ENCODE measurements at regions not wholly inside any gene's neighbourhood (a gene's known extent, or its start where the extent isn't known, plus 50 kb on each side); places are given as distances from the start of the nearest gene placed in this dataset.
A peak's percentile ranks its signal among the peaks of the same experiment; 100 is the strongest.

GRCh38 chr12:105469211-105469610 lies 138.7 kb downstream of the C12orf75 start:
- H3K27me3 ChIP-seq (ENCODE audit: control insufficient read depth in 1 of 2, insufficient read depth in 1 of 2, low read length in 2 of 2) = peaks cover 0 to 31% of the 10 kb centered on the region in 2 experiments
- 81% methylated on average over 4 of the region's 5 CpGs for WGBS
- no peak overlapping the region for H3K4me2 ChIP-seq (ENCODE audit: low read length, poor library complexity, severe bottlenecking)
- H3K14ac ChIP-seq (ENCODE audit: low read length in 2 of 2) = no peak overlapping the region
- H2BK5ac ChIP-seq (ENCODE audit: low read depth, low read length, poor library complexity, severe bottlenecking) = no peak overlapping the region
- H3K4ac ChIP-seq (ENCODE audit: low read depth in 1 of 2, low read length in 2 of 2) = no peak overlapping the region
- H3K9ac ChIP-seq (ENCODE audit: low read length) = no peak overlapping the region
- no peak overlapping the region for H2AFZ ChIP-seq (ENCODE audit: low read depth, low read length)
- H3K27ac ChIP-seq (ENCODE audit: low read length, poor library complexity, severe bottlenecking) = no peak overlapping the region
- no peak overlapping the region for H3K18ac ChIP-seq (ENCODE audit: low read depth in 1 of 2, low read length in 2 of 2)
- H4K91ac ChIP-seq (ENCODE audit: low read length) = no peak overlapping the region
- H3K4me3 ChIP-seq (ENCODE audit: insufficient read depth in 1 of 2, low read depth in 1 of 2, low read length in 2 of 2) = no peak overlapping the region
- DNase-seq = no peak
- no peaks in the 10 kb centered on the region for H3K9me3 ChIP-seq (ENCODE audit: control insufficient read depth, low read length)
- no peak overlapping the region for H4K8ac ChIP-seq (ENCODE audit: low read length)
- H3K79me1 ChIP-seq (replicated peaks; ENCODE audit: low read length, poor library complexity, severe bottlenecking) = no peaks in the 10 kb centered on the region
- H2AK5ac ChIP-seq (ENCODE audit: low read length, severe bottlenecking) = no peak overlapping the region
- H3K36me3 ChIP-seq (ENCODE audit: control insufficient read depth in 1 of 2, insufficient read depth in 2 of 2, low read depth in 1 of 2, low read length in 2 of 2) = no peaks in the 10 kb centered on the region
- no peak overlapping the region for H2BK120ac ChIP-seq (ENCODE audit: low read depth, low read length)
- H3K23ac ChIP-seq (ENCODE audit: low read length in 2 of 2) = no peak overlapping the region
- no peaks in the 10 kb centered on the region for H3K4me1 ChIP-seq (ENCODE audit: control insufficient read depth, insufficient read depth, low read depth, low read length)
- no peak overlapping the region for H2BK15ac ChIP-seq (ENCODE audit: low read depth, poor library complexity, severe bottlenecking)
- H2BK12ac ChIP-seq (ENCODE audit: low read length in 2 of 2) = no peak overlapping the region

- H2BK15ac ChIP-seq (ENCODE audit: low read depth, poor library complexity, severe bottlenecking) = no peak overlapping the region
- H3K4me1 ChIP-seq (ENCODE audit: control insufficient read depth, insufficient read depth, low read depth, low read length) = no peaks in the 10 kb centered on the region
- no peak overlapping the region for H3K4me3 ChIP-seq (ENCODE audit: insufficient read depth in 1 of 2, low read depth in 1 of 2, low read length in 2 of 2)
- no peak overlapping the region for H3K18ac ChIP-seq (ENCODE audit: low read depth in 1 of 2, low read length in 2 of 2)
- H3K14ac ChIP-seq (ENCODE audit: low read length in 2 of 2) = no peak overlapping the region
- no peak overlapping the region for H3K23ac ChIP-seq (ENCODE audit: low read length in 2 of 2)
- H3K9me3 ChIP-seq (ENCODE audit: control insufficient read depth, low read length) = no peaks in the 10 kb centered on the region
- H3K79me1 ChIP-seq (replicated peaks; ENCODE audit: low read length, poor library complexity, severe bottlenecking) = no peaks in the 10 kb centered on the region
- no peaks in the 10 kb centered on the region for H3K36me3 ChIP-seq (ENCODE audit: control insufficient read depth in 1 of 2, insufficient read depth in 2 of 2, low read depth in 1 of 2, low read length in 2 of 2)
- 74% methylated on average over 5 of the region's 5 CpGs for WGBS
- H3K4ac ChIP-seq (ENCODE audit: low read depth in 1 of 2, low read length in 2 of 2) = no peak overlapping the region
- H4K91ac ChIP-seq (ENCODE audit: low read length) = no peak overlapping the region
- no peak overlapping the region for H2BK120ac ChIP-seq (ENCODE audit: low read depth, low read length)
- H2AK5ac ChIP-seq (ENCODE audit: low read length, severe bottlenecking) = no peak overlapping the region
- no peak overlapping the region for H2BK12ac ChIP-seq (ENCODE audit: low read length in 2 of 2)
- peaks cover 0 to 28% of the 10 kb centered on the region in 2 experiments for H3K27me3 ChIP-seq (ENCODE audit: control insufficient read depth in 1 of 2, insufficient read depth in 1 of 2, low read length in 2 of 2)
- no peak overlapping the region for H4K8ac ChIP-seq (ENCODE audit: low read length)
- DNase-seq = no peak
- H3K9ac ChIP-seq (ENCODE audit: low read length) = no peak overlapping the region
- H3K4me2 ChIP-seq (ENCODE audit: low read length, poor library complexity, severe bottlenecking) = no peak overlapping the region
- peak overlapping the region; percentile 43 for H2AFZ ChIP-seq (ENCODE audit: low read depth, low read length)
- H2BK5ac ChIP-seq (ENCODE audit: low read depth, low read length, poor library complexity, severe bottlenecking) = no peak overlapping the region
- no peak overlapping the region for H3K27ac ChIP-seq (ENCODE audit: low read length, poor library complexity, severe bottlenecking)
These were observed 139.2 kb downstream of the C12orf75 start for GRCh38 chr12:105469701-105470100.

- H3K27ac ChIP-seq (ENCODE audit: low read length, poor library complexity, severe bottlenecking) = no peak overlapping the region
These were observed 139.6 kb downstream of the C12orf75 start for GRCh38 chr12:105470102-105470501.

GRCh38 chr12:105470601-105471000 lies 140.1 kb downstream of the C12orf75 start:
- no peak overlapping the region for H2BK120ac ChIP-seq (ENCODE audit: low read depth, low read length)
- H3K4ac ChIP-seq (ENCODE audit: low read depth in 1 of 2, low read length in 2 of 2) = no peak overlapping the region
- H3K36me3 ChIP-seq (ENCODE audit: control insufficient read depth in 1 of 2, insufficient read depth in 2 of 2, low read depth in 1 of 2, low read length in 2 of 2) = no peaks in the 10 kb centered on the region
- no peak overlapping the region for H2AFZ ChIP-seq (ENCODE audit: low read depth, low read length)
- no peak overlapping the region for H2BK5ac ChIP-seq (ENCODE audit: low read depth, low read length, poor library complexity, severe bottlenecking)
- H3K18ac ChIP-seq (ENCODE audit: low read depth in 1 of 2, low read length in 2 of 2) = no peak overlapping the region
- H3K27ac ChIP-seq (ENCODE audit: low read length, poor library complexity, severe bottlenecking) = no peak overlapping the region
- no peak overlapping the region for H4K91ac ChIP-seq (ENCODE audit: low read length)
- H3K9me3 ChIP-seq (ENCODE audit: control insufficient read depth, low read length) = no peaks in the 10 kb centered on the region
- H3K23ac ChIP-seq (ENCODE audit: low read length in 2 of 2) = no peak overlapping the region
- no peak overlapping the region for H2BK12ac ChIP-seq (ENCODE audit: low read length in 2 of 2)
- no peak overlapping the region for H4K8ac ChIP-seq (ENCODE audit: low read length)
- DNase-seq = no peak
- no peak overlapping the region for H3K4me2 ChIP-seq (ENCODE audit: low read length, poor library complexity, severe bottlenecking)
- no peak overlapping the region for H3K14ac ChIP-seq (ENCODE audit: low read length in 2 of 2)
- 69% methylated on average over 2 of the region's 2 CpGs for WGBS
- no peak overlapping the region for H2AK5ac ChIP-seq (ENCODE audit: low read length, severe bottlenecking)
- H3K4me1 ChIP-seq (ENCODE audit: control insufficient read depth, insufficient read depth, low read depth, low read length) = no peaks in the 10 kb centered on the region
- peaks cover 0 to 20% of the 10 kb centered on the region in 2 experiments for H3K27me3 ChIP-seq (ENCODE audit: control insufficient read depth in 1 of 2, insufficient read depth in 1 of 2, low read length in 2 of 2)
- no peak overlapping the region for H3K9ac ChIP-seq (ENCODE audit: low read length)
- no peak overlapping the region for H2BK15ac ChIP-seq (ENCODE audit: low read depth, poor library complexity, severe bottlenecking)
- no peak overlapping the region for H3K4me3 ChIP-seq (ENCODE audit: insufficient read depth in 1 of 2, low read depth in 1 of 2, low read length in 2 of 2)
- H3K79me1 ChIP-seq (replicated peaks; ENCODE audit: low read length, poor library complexity, severe bottlenecking) = no peaks in the 10 kb centered on the region

More at GRCh38 chr12:105470102-105470501, 139.6 kb downstream of the C12orf75 start:
- Histone ChIP-seq H3K4me3 (ENCODE audit: insufficient read depth in 1 of 2, low read depth in 1 of 2, low read length in 2 of 2) (no peak overlapping the region), H2BK12ac (ENCODE audit: low read length in 2 of 2) (no peak overlapping the region), H2BK5ac (ENCODE audit: low read depth, low read length, poor library complexity, severe bottlenecking) (no peak overlapping the region), H3K79me1 (replicated peaks; ENCODE audit: low read length, poor library complexity, severe bottlenecking) (no peaks in the 10 kb centered on the region), H3K9ac (ENCODE audit: low read length) (no peak overlapping the region), H3K27me3 (ENCODE audit: control insufficient read depth in 1 of 2, insufficient read depth in 1 of 2, low read length in 2 of 2) (peaks cover 0 to 24% of the 10 kb centered on the region in 2 experiments), H3K4ac (ENCODE audit: low read depth in 1 of 2, low read length in 2 of 2) (no peak overlapping the region), H3K9me3 (ENCODE audit: control insufficient read depth, low read length) (no peaks in the 10 kb centered on the region), H3K36me3 (ENCODE audit: control insufficient read depth in 1 of 2, insufficient read depth in 2 of 2, low read depth in 1 of 2, low read length in 2 of 2) (no peaks in the 10 kb centered on the region), H3K4me2 (ENCODE audit: low read length, poor library complexity, severe bottlenecking) (no peak overlapping the region), H3K14ac (ENCODE audit: low read length in 2 of 2) (peak overlapping the region in 1 of 2 experiments; percentile 26), H2BK15ac (ENCODE audit: low read depth, poor library complexity, severe bottlenecking) (no peak overlapping the region), H2BK120ac (ENCODE audit: low read depth, low read length) (no peak overlapping the region), H2AK5ac (ENCODE audit: low read length, severe bottlenecking) (no peak overlapping the region), H2AFZ (ENCODE audit: low read depth, low read length) (no peak overlapping the region), H3K23ac (ENCODE audit: low read length in 2 of 2) (no peak overlapping the region), H3K4me1 (ENCODE audit: control insufficient read depth, insufficient read depth, low read depth, low read length) (no peaks in the 10 kb centered on the region), H3K18ac (ENCODE audit: low read depth in 1 of 2, low read length in 2 of 2) (no peak overlapping the region), H4K8ac (ENCODE audit: low read length) (no peak overlapping the region), H4K91ac (ENCODE audit: low read length) (no peak overlapping the region)
- DNase-seq = no peak
- WGBS = 77% methylated on average over 2 of the region's 2 CpGs

Data from mesenchymal stem cell (in vitro differentiated cells and primary cell).